GM13976 (cell line): ENCODE measurements at regions not wholly inside any gene's neighbourhood (a gene's known extent, or its start where the extent isn't known, plus 50 kb on each side); places are given as distances from the start of the nearest gene placed in this dataset.

Experiments
- DNase-seq: peaks from one replicate; pipeline ENCODE4 v3.0.0; 2012; ENCODE audit warnings: low spot score
- CTCF ChIP-seq: IDR thresholded peaks from 2 replicates; pipeline ENCODE4 v1.5.1; 2012; ENCODE audit warnings: borderline replicate concordance, mild to moderate bottlenecking; ENCODE audit not compliant: insufficient read depth; ENCODE audit errors: extremely low read depth, missing control alignments, control extremely low read depth
- in situ Hi-C: fragments of 300-500 bp; cut with MboI; formaldehyde crosslinking; loops from one replicate; pipeline ENCODE4 v1.12.0; 2022; ENCODE audit warnings: low sequenced_read_pairs, mixed read lengths, inconsistent platforms; ENCODE audit not compliant: unreplicated experiment

- DNase-seq = no peak
- TF ChIP-seq CTCF = no peak
- in situ Hi-C loops = no loop called here
Measured at GRCh38 chr18:78776151-78776550, 203.5 kb upstream of the SALL3 start.

- DNase-seq = no peak
- in situ Hi-C loops = no loop called here
- TF ChIP-seq CTCF = no peak
Measured at GRCh38 chr18:78776706-78777285, 202.8 kb upstream of the SALL3 start.

GRCh38 chr18:78777992-78778391 lies 201.6 kb upstream of the SALL3 start:
- no peak for DNase-seq
- no peak for TF ChIP-seq CTCF
- in situ Hi-C loops = no loop called here

- DNase-seq = no peak
- TF ChIP-seq CTCF = no peak
- in situ Hi-C loops = no loop called here
Measured at GRCh38 chr18:78778651-78779050, 201.0 kb upstream of the SALL3 start.

- no peak for DNase-seq
- in situ Hi-C loops = no loop called here
- no peak for TF ChIP-seq CTCF
Measured at GRCh38 chr18:78779996-78780718, 199.5 kb upstream of the SALL3 start.

- no peak for DNase-seq
- in situ Hi-C loops = no loop called here
- no peak for TF ChIP-seq CTCF
Measured at GRCh38 chr18:78780719-78781600, 198.7 kb upstream of the SALL3 start.
